ENCODE measurements at regions not wholly inside any gene's neighbourhood (a gene's known extent, or its start where the extent isn't known, plus 50 kb on each side); places are given as distances from the start of the nearest gene placed in this dataset.
"Not testable (repeated sequence)": the region's sequence is repeated elsewhere in the genome, so short reads cannot be mapped to it uniquely, and the experiment has no call there.

- no peak for DNase-seq
- intact Hi-C loops (cut with micrococcal nuclease; ENCODE audit: unreplicated experiment), result no loop called here
- Mint-ChIP-seq H3K27ac (ENCODE audit: unreplicated experiment) (no peak overlapping the region), H3K4me3 (ENCODE audit: low read depth, unreplicated experiment) (no peak overlapping the region), H3K36me3 (ENCODE audit: insufficient read depth, unreplicated experiment) (no peaks in the 10 kb centered on the region), H3K4me1 (ENCODE audit: low read depth, unreplicated experiment) (no peaks in the 10 kb centered on the region), H3K9me3 (ENCODE audit: low read depth, unreplicated experiment) (no peaks in the 10 kb centered on the region), H3K27me3 (ENCODE audit: unreplicated experiment) (no peaks in the 10 kb centered on the region)
- BruUV-seq (replicated peaks), result no TSS peak
- CTCF ChIA-PET, result no interaction called here
- TF ChIP-seq CTCF (IDR thresholded peaks at IDR 0.05; ENCODE audit: unreplicated experiment), result no peak
Measured at GRCh38 chr2:16184945-16185660, 244.8 kb downstream of the MYCN start.

- BruUV-seq (replicated peaks), result no TSS peak
- no peak overlapping the region for H3K27ac Mint-ChIP-seq (ENCODE audit: unreplicated experiment)
- H3K36me3 Mint-ChIP-seq (ENCODE audit: insufficient read depth, unreplicated experiment), result no peaks in the 10 kb centered on the region
- no peak for DNase-seq
- no peak overlapping the region for H3K4me3 Mint-ChIP-seq (ENCODE audit: low read depth, unreplicated experiment)
- CTCF ChIA-PET, result no interaction called here
- no peaks in the 10 kb centered on the region for H3K9me3 Mint-ChIP-seq (ENCODE audit: low read depth, unreplicated experiment)
- no peaks in the 10 kb centered on the region for H3K4me1 Mint-ChIP-seq (ENCODE audit: low read depth, unreplicated experiment)
- TF ChIP-seq CTCF (IDR thresholded peaks at IDR 0.05; ENCODE audit: unreplicated experiment), result no peak
- intact Hi-C loops (cut with micrococcal nuclease; ENCODE audit: unreplicated experiment), result no loop called here
- no peaks in the 10 kb centered on the region for H3K27me3 Mint-ChIP-seq (ENCODE audit: unreplicated experiment)
Measured at GRCh38 chr2:16184341-16184890, 244.1 kb downstream of the MYCN start.

- intact Hi-C loops (cut with micrococcal nuclease; ENCODE audit: unreplicated experiment), result no loop called here
- Mint-ChIP-seq H3K4me1 (ENCODE audit: low read depth, unreplicated experiment) (no peaks in the 10 kb centered on the region), H3K4me3 (ENCODE audit: low read depth, unreplicated experiment) (no peak overlapping the region), H3K36me3 (ENCODE audit: insufficient read depth, unreplicated experiment) (no peaks in the 10 kb centered on the region), H3K9me3 (ENCODE audit: low read depth, unreplicated experiment) (no peaks in the 10 kb centered on the region), H3K27me3 (ENCODE audit: unreplicated experiment) (no peaks in the 10 kb centered on the region), H3K27ac (ENCODE audit: unreplicated experiment) (no peak overlapping the region)
- TF ChIP-seq CTCF (IDR thresholded peaks at IDR 0.05; ENCODE audit: unreplicated experiment), result no peak
- no TSS peak for BruUV-seq (replicated peaks)
- DNase-seq, result no peak
- CTCF ChIA-PET, result no interaction called here
Measured at GRCh38 chr2:16183345-16183744, 243.0 kb downstream of the MYCN start.

GRCh38 chr2:16182841-16183240 is 242.5 kb downstream of the MYCN start:
- intact Hi-C loops (cut with micrococcal nuclease; ENCODE audit: unreplicated experiment), result no loop called here
- CTCF ChIA-PET, result no interaction called here
- Mint-ChIP-seq H3K27me3 (ENCODE audit: unreplicated experiment) (no peaks in the 10 kb centered on the region), H3K36me3 (ENCODE audit: insufficient read depth, unreplicated experiment) (no peaks in the 10 kb centered on the region), H3K4me1 (ENCODE audit: low read depth, unreplicated experiment) (no peaks in the 10 kb centered on the region), H3K9me3 (ENCODE audit: low read depth, unreplicated experiment) (no peaks in the 10 kb centered on the region), H3K27ac (ENCODE audit: unreplicated experiment) (no peak overlapping the region), H3K4me3 (ENCODE audit: low read depth, unreplicated experiment) (no peak overlapping the region)
- no TSS peak for BruUV-seq (replicated peaks)
- DNase-seq, result no peak
- TF ChIP-seq CTCF (IDR thresholded peaks at IDR 0.05; ENCODE audit: unreplicated experiment), result no peak

- intact Hi-C loops (cut with micrococcal nuclease; ENCODE audit: unreplicated experiment); H3K4me1 Mint-ChIP-seq (ENCODE audit: low read depth, unreplicated experiment); H3K4me3 Mint-ChIP-seq (ENCODE audit: low read depth, unreplicated experiment); CTCF ChIA-PET; H3K27me3 Mint-ChIP-seq (ENCODE audit: unreplicated experiment); H3K36me3 Mint-ChIP-seq (ENCODE audit: insufficient read depth, unreplicated experiment); H3K9me3 Mint-ChIP-seq (ENCODE audit: low read depth, unreplicated experiment); BruUV-seq (replicated peaks); DNase-seq; H3K27ac Mint-ChIP-seq (ENCODE audit: unreplicated experiment): not testable (repeated sequence)
Measured at GRCh38 chr2:16182311-16182815, 242.0 kb downstream of the MYCN start.

Measured in Calu3 (cell line).